Putamen (tissue), 1 donor: ENCODE measurements at regions not wholly inside any gene's neighbourhood (a gene's known extent, or its start where the extent isn't known, plus 50 kb on each side); places are given as distances from the start of the nearest gene placed in this dataset.
A peak's percentile ranks its signal among the peaks of the same experiment; 100 is the strongest.
"Not testable (repeated sequence)": the region's sequence is repeated elsewhere in the genome, so short reads cannot be mapped to it uniquely, and the experiment has no call there.

ENCODE experiments used
- DNase-seq: peaks from one replicate; pipeline ENCODE4 v3.0.0-alpha.2; 2016; ENCODE audit warnings: low spot score

GRCh38 chr1:58251430-58252073 lies 295.0 kb downstream of the OMA1 start:
- no peak for DNase-seq

- DNase-seq = no peak
These were observed 296.0 kb downstream of the OMA1 start for GRCh38 chr1:58250587-58250948.

- DNase-seq = peak; percentile 52
These were observed 296.6 kb downstream of the OMA1 start for GRCh38 chr1:58249737-58250586.

- DNase-seq = no peak
These were observed 297.2 kb downstream of the OMA1 start for GRCh38 chr1:58249388-58249736.

GRCh38 chr1:58248791-58249190 lies 297.7 kb downstream of the OMA1 start:
- DNase-seq = no peak

- no peak for DNase-seq
These were observed 298.5 kb downstream of the OMA1 start for GRCh38 chr1:58248072-58248471.

GRCh38 chr1:58246549-58246948 lies 300.0 kb downstream of the OMA1 start:
- DNase-seq = no peak

- DNase-seq = no peak
These were observed 301.7 kb downstream of the OMA1 start for GRCh38 chr1:58244872-58245271.

GRCh38 chr1:58238846-58239245 lies 307.7 kb downstream of the OMA1 start:
- DNase-seq = no peak

GRCh38 chr1:58233729-58234128 lies 312.8 kb downstream of the OMA1 start:
- DNase-seq = no peak

- no peak for DNase-seq
These were observed 315.3 kb downstream of the OMA1 start for GRCh38 chr1:58231204-58231603.

GRCh38 chr1:58227604-58228003 lies 318.9 kb downstream of the OMA1 start:
- no peak for DNase-seq

GRCh38 chr1:58223522-58223921 lies 323.0 kb downstream of the OMA1 start:
- no peak for DNase-seq

- DNase-seq = no peak
These were observed 325.6 kb downstream of the OMA1 start for GRCh38 chr1:58220836-58221472.

GRCh38 chr1:58216169-58216568 lies 330.4 kb downstream of the OMA1 start:
- DNase-seq = not testable (repeated sequence)

GRCh38 chr1:58214674-58215073 lies 331.9 kb downstream of the OMA1 start:
- no peak for DNase-seq

- DNase-seq = no peak
These were observed 334.7 kb downstream of the OMA1 start for GRCh38 chr1:58211869-58212268.

- no peak for DNase-seq
These were observed 337.0 kb downstream of the OMA1 start for GRCh38 chr1:58209575-58209974.

- no peak for DNase-seq
These were observed 339.8 kb downstream of the OMA1 start for GRCh38 chr1:58206749-58207148.

- no peak for DNase-seq
These were observed 342.2 kb downstream of the OMA1 start for GRCh38 chr1:58204284-58204683.

- DNase-seq = no peak
These were observed 344.9 kb downstream of the OMA1 start for GRCh38 chr1:58201492-58202106.

GRCh38 chr1:58200437-58200836 lies 346.1 kb downstream of the OMA1 start:
- DNase-seq = no peak

GRCh38 chr1:58197811-58198210 lies 348.7 kb downstream of the OMA1 start:
- DNase-seq = no peak
